Panc1 (cell line): ENCODE measurements at regions not wholly inside any gene's neighbourhood (a gene's known extent, or its start where the extent isn't known, plus 50 kb on each side); places are given as distances from the start of the nearest gene placed in this dataset.

ENCODE experiments used
- ATAC-seq: fragments of 200-7000 bp; cut with Tn5 transposase; 2 replicates; pipeline ENCODE4 v1.9.1; 2020; ENCODE audit warnings: mild to moderate bottlenecking, moderate library complexity
- BruUV-seq: library from RNA; stranded (reverse); fragments of 400-500 nt; replicated peaks from 2 replicates; lab custom pipeline; 2021; lab: Mats Ljungman, UMichigan
- CTCF ChIA-PET: fragments of 300-600 bp; sonication (Branson Sonifier 250); formaldehyde crosslinking; loops from one replicate; lab custom pipeline; 2022; ENCODE audit warnings: antibody characterized with exemption; lab: Charles Lee
- POLR2A ChIA-PET: fragments of 300-600 bp; sonication (Branson Sonifier 250); formaldehyde crosslinking; loops from one replicate; lab custom pipeline; 2022; ENCODE audit warnings: antibody characterized with exemption; lab: Charles Lee
- DNase-seq: peaks from one replicate; pipeline ENCODE4 v3.0.0-alpha.2; 2010; ENCODE audit warnings: low read depth, low spot score
- H3K27ac ChIP-seq: 2 replicates; pipeline ENCODE4 v1.5.1; 2011; ENCODE audit warnings: mild to moderate bottlenecking, low read length, inconsistent platforms
- H3K27me3 ChIP-seq: fragments of 200-500 bp; sonication (Bioruptor generic); 2 replicates; pipeline ENCODE4 v1.6.0; 2014; ENCODE audit warnings: low read length, inconsistent platforms; ENCODE audit not compliant: control insufficient read depth, insufficient read depth
- H3K36me3 ChIP-seq: fragments of 200-500 bp; sonication (Bioruptor generic); 2 replicates; pipeline ENCODE4 v1.5.1; 2014; ENCODE audit warnings: inconsistent platforms, mild to moderate bottlenecking, low read length, moderate library complexity; ENCODE audit not compliant: control insufficient read depth, insufficient read depth
- H3K4me1 ChIP-seq: 2 replicates; pipeline ENCODE4 v1.5.1; 2011; ENCODE audit warnings: inconsistent platforms, mild to moderate bottlenecking, low read length, moderate library complexity; ENCODE audit not compliant: control insufficient read depth, insufficient read depth
- H3K4me3 ChIP-seq, 2 experiments: 2 replicates each; pipeline ENCODE4 v1.5.1; 2011 to 2012; ENCODE audit warnings: low read depth in 2 of 2, low read length in 2 of 2, mild to moderate bottlenecking in 2 of 2, inconsistent platforms in 1 of 2, moderate library complexity in 1 of 2
- H3K9me3 ChIP-seq: fragments of 200-500 bp; sonication (Bioruptor generic); 2 replicates; pipeline ENCODE4 v1.5.1; 2014; ENCODE audit warnings: low read depth, mild to moderate bottlenecking, inconsistent platforms, low read length, moderate library complexity; ENCODE audit not compliant: control insufficient read depth, insufficient read depth
- POLR2AphosphoS5 ChIP-seq: IDR thresholded peaks from 2 replicates; pipeline ENCODE4 v1.6.1; 2012; ENCODE audit warnings: mild to moderate bottlenecking, low read depth, low read length, moderate library complexity
- SIN3A ChIP-seq: IDR thresholded peaks from 2 replicates; pipeline ENCODE4 v1.6.1; 2012; ENCODE audit warnings: low read depth, mild to moderate bottlenecking, low read length, moderate library complexity, borderline replicate concordance; ENCODE audit not compliant: insufficient read depth
- TCF7L2 ChIP-seq: IDR thresholded peaks from 2 replicates; pipeline ENCODE4 v1.6.1; 2011; ENCODE audit warnings: mild to moderate bottlenecking, low read depth, low read length, inconsistent platforms
- in situ Hi-C: cut with HindIII; loops from 2 replicates; pipeline ENCODE4 v1.10.0; 2016; ENCODE audit warnings: low sequenced_read_pairs, low pct_unique_long_range_greater_than_20kb
- intact Hi-C: fragments of 100-400 bp; cut with micrococcal nuclease; formaldehyde crosslinking; loops from one replicate; pipeline ENCODE4 v1.10.0; 2022; ENCODE audit not compliant: unreplicated experiment
- TF ChIP-seq, protein P1 (sequence below): fragments of 450-650 bp; IDR thresholded peaks from 2 replicates; pipeline ENCODE4 v1.5.1; 2017; ENCODE audit warnings: mild to moderate bottlenecking
- TF ChIP-seq, protein P2 (sequence below), 2 experiments: IDR thresholded peaks; 2 replicates each; pipeline ENCODE4 v1.6.1; 2011 to 2012; ENCODE audit warnings: low read depth in 2 of 2, control low read depth in 1 of 2, low read length in 1 of 2, mild to moderate bottlenecking in 1 of 2, moderate library complexity in 1 of 2; ENCODE audit not compliant: insufficient read depth in 1 of 2

DNA sequence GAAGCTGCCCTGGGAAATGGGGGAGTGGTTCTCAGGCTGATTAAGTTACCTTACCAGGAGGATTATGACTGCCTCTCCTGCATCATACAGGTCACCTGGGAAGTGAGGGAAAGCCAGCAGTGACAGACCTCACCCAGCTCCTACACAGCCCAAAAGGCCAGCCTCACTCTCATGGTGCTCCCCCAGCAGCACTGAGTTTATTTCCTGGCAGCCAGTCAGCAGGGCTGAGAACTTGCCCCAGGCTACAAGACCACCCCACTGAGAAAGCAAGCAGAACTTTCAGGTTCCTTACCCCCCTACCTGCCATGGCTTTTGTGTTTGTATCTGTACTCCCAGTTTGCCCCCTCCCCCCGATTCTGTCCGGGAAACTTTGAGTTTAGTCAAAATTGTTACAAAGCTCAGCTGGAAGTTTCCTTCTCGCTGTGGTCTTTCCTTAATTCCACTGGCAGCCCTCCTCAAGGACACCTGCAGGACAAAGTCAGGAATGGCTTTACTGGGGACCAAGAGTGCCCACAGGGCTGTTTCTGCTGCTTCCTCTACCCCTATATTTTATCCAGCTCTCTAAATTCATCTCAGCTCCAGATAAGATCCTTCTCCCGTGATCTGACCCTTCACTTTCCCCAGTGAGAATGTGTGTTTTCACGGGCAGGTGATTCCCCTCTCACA is 649.8 kb upstream of the MBL2 start:
- TF ChIP-seq, protein P1, sequence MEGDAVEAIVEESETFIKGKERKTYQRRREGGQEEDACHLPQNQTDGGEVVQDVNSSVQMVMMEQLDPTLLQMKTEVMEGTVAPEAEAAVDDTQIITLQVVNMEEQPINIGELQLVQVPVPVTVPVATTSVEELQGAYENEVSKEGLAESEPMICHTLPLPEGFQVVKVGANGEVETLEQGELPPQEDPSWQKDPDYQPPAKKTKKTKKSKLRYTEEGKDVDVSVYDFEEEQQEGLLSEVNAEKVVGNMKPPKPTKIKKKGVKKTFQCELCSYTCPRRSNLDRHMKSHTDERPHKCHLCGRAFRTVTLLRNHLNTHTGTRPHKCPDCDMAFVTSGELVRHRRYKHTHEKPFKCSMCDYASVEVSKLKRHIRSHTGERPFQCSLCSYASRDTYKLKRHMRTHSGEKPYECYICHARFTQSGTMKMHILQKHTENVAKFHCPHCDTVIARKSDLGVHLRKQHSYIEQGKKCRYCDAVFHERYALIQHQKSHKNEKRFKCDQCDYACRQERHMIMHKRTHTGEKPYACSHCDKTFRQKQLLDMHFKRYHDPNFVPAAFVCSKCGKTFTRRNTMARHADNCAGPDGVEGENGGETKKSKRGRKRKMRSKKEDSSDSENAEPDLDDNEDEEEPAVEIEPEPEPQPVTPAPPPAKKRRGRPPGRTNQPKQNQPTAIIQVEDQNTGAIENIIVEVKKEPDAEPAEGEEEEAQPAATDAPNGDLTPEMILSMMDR, result no peak
- TF ChIP-seq, protein P2, sequence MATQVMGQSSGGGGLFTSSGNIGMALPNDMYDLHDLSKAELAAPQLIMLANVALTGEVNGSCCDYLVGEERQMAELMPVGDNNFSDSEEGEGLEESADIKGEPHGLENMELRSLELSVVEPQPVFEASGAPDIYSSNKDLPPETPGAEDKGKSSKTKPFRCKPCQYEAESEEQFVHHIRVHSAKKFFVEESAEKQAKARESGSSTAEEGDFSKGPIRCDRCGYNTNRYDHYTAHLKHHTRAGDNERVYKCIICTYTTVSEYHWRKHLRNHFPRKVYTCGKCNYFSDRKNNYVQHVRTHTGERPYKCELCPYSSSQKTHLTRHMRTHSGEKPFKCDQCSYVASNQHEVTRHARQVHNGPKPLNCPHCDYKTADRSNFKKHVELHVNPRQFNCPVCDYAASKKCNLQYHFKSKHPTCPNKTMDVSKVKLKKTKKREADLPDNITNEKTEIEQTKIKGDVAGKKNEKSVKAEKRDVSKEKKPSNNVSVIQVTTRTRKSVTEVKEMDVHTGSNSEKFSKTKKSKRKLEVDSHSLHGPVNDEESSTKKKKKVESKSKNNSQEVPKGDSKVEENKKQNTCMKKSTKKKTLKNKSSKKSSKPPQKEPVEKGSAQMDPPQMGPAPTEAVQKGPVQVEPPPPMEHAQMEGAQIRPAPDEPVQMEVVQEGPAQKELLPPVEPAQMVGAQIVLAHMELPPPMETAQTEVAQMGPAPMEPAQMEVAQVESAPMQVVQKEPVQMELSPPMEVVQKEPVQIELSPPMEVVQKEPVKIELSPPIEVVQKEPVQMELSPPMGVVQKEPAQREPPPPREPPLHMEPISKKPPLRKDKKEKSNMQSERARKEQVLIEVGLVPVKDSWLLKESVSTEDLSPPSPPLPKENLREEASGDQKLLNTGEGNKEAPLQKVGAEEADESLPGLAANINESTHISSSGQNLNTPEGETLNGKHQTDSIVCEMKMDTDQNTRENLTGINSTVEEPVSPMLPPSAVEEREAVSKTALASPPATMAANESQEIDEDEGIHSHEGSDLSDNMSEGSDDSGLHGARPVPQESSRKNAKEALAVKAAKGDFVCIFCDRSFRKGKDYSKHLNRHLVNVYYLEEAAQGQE (IDR thresholded peaks at IDR 0.05; ENCODE audit: insufficient read depth in 1 of 2, low read depth in 2 of 2, low read length in 1 of 2), result no peak
- TF ChIP-seq TCF7L2, result no peak
- no peak for TF ChIP-seq POLR2AphosphoS5
- TF ChIP-seq SIN3A, result no peak
- in situ Hi-C loops (no loop called here), intact Hi-C loops (no loop called here)
- H3K9me3 ChIP-seq, result no peaks in the 10 kb centered on the region
- DNase-seq (no peak), ATAC-seq (no peak)
- H3K4me1 ChIP-seq, result no peaks in the 10 kb centered on the region
- ChIA-PET CTCF (no interaction called here), POLR2A (no interaction called here)
- no peaks in the 10 kb centered on the region for H3K27me3 ChIP-seq
- no peaks in the 10 kb centered on the region for H3K36me3 ChIP-seq
- BruUV-seq, result no TSS peak
- no peak overlapping the region for H3K4me3 ChIP-seq
- H3K27ac ChIP-seq, result no peak overlapping the region

DNA sequence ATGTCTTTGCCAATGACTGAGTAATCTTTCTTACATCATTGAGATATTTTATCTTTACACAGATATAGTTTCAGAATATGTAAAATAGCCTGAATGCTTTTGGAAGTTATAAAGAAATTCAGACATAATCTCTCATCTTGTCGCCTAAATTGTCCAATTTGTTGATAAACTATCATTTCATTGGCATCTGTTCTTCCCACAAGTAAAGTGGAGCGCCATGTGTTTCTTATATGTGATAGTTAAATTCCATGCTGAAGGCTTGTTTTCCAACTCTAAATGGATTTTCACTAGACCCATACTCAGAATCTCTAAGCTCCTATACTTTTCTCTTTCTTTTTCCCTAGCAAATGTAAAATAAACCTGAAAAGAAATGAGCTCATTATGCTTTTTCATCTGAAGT is 640.1 kb upstream of the MBL2 start:
- intact Hi-C loops, result no loop called here
- Histone ChIP-seq H3K27me3 (no peaks in the 10 kb centered on the region), H3K27ac (no peak overlapping the region), H3K4me3 (no peak overlapping the region), H3K4me1 (no peaks in the 10 kb centered on the region), H3K9me3 (no peaks in the 10 kb centered on the region), H3K36me3 (no peaks in the 10 kb centered on the region)
- DNase-seq (no peak), ATAC-seq (no peak)
- CTCF ChIA-PET, result no interaction called here
- in situ Hi-C loops, result no loop called here
- POLR2A ChIA-PET, result no interaction called here
- TF ChIP-seq, protein P1, result no peak
- TF ChIP-seq POLR2AphosphoS5, result no peak
- no peak for TF ChIP-seq SIN3A
- TF ChIP-seq, protein P2 (IDR thresholded peaks at IDR 0.05; ENCODE audit: insufficient read depth in 1 of 2, low read depth in 2 of 2, low read length in 1 of 2), result no peak
- no peak for TF ChIP-seq TCF7L2
- no TSS peak for BruUV-seq
